Endothelial cell (in vitro differentiated cells): ENCODE measurements at regions not wholly inside any gene's neighbourhood (a gene's known extent, or its start where the extent isn't known, plus 50 kb on each side); places are given as distances from the start of the nearest gene placed in this dataset.
"Not testable (repeated sequence)": the region's sequence is repeated elsewhere in the genome, so short reads cannot be mapped to it uniquely, and the experiment has no call there.

ENCODE experiments used
- DNase-seq: peaks from one replicate; pipeline ENCODE4 v3.0.0; 2021; ENCODE audit warnings: low spot score
- H3K27ac Mint-ChIP-seq: one replicate; pipeline ENCODE4 v1.8.0; 2021; ENCODE audit warnings: mixed read lengths, inconsistent platforms; ENCODE audit not compliant: unreplicated experiment
- H3K27me3 Mint-ChIP-seq: one replicate; pipeline ENCODE4 v1.8.0; 2021; ENCODE audit warnings: mild to moderate bottlenecking, moderate library complexity, mixed read lengths, inconsistent platforms; ENCODE audit not compliant: unreplicated experiment
- H3K36me3 Mint-ChIP-seq: one replicate; pipeline ENCODE4 v1.8.0; 2021; ENCODE audit warnings: mild to moderate bottlenecking, low read depth, mixed read lengths, inconsistent platforms; ENCODE audit not compliant: unreplicated experiment
- H3K4me1 Mint-ChIP-seq: one replicate; pipeline ENCODE4 v1.8.0; 2021; ENCODE audit warnings: mild to moderate bottlenecking, mixed read lengths, inconsistent platforms; ENCODE audit not compliant: unreplicated experiment
- H3K4me3 Mint-ChIP-seq: one replicate; pipeline ENCODE4 v1.8.0; 2021; ENCODE audit warnings: mild to moderate bottlenecking, mixed read lengths, inconsistent platforms; ENCODE audit not compliant: unreplicated experiment
- H3K9me3 Mint-ChIP-seq: one replicate; pipeline ENCODE4 v1.8.0; 2021; ENCODE audit warnings: mixed read lengths, inconsistent platforms; ENCODE audit not compliant: unreplicated experiment

- DNase-seq, H3K4me3 Mint-ChIP-seq, H3K36me3 Mint-ChIP-seq, H3K27me3 Mint-ChIP-seq, H3K27ac Mint-ChIP-seq, H3K9me3 Mint-ChIP-seq, H3K4me1 Mint-ChIP-seq: not testable (repeated sequence)
Observed at GRCh38 chr5:177846598-177846997, 63.9 kb upstream of the FAM153A start.

GRCh38 chr5:177845906-177846305, 63.2 kb upstream of the FAM153A start:
- not testable (repeated sequence) for DNase-seq, H3K27ac Mint-ChIP-seq, H3K36me3 Mint-ChIP-seq, H3K27me3 Mint-ChIP-seq, H3K4me3 Mint-ChIP-seq, H3K9me3 Mint-ChIP-seq, H3K4me1 Mint-ChIP-seq

- H3K27me3 Mint-ChIP-seq, H3K27ac Mint-ChIP-seq, H3K36me3 Mint-ChIP-seq, DNase-seq, H3K4me1 Mint-ChIP-seq, H3K9me3 Mint-ChIP-seq, H3K4me3 Mint-ChIP-seq: not testable (repeated sequence)
Observed at GRCh38 chr5:177836191-177836590, 53.5 kb upstream of the FAM153A start.
